Liver (tissue), 8 donors: ENCODE measurements at regions not wholly inside any gene's neighbourhood (a gene's known extent, or its start where the extent isn't known, plus 50 kb on each side); places are given as distances from the start of the nearest gene placed in this dataset.

Source experiments
- DNase-seq: peaks from one replicate; pipeline ENCODE4 v3.0.0-alpha.2; 2017; ENCODE audit warnings: low spot score
- H3K27ac ChIP-seq, 2 donors: one replicate each; pipeline ENCODE4 v1.7.0; 2013; ENCODE audit warnings: inconsistent platforms in 2 of 2, low read length in 2 of 2, control low read depth in 1 of 2, low read depth in 1 of 2, mild to moderate bottlenecking in 1 of 2
- H3K27me3 ChIP-seq, 4 donors: one replicate each; pipeline versions ENCODE4 v1.6.1 to v1.7.0; 2013; ENCODE audit warnings: low read length in 3 of 4, inconsistent platforms in 1 of 4, mild to moderate bottlenecking in 1 of 4, moderate library complexity in 1 of 4; ENCODE audit not compliant: control insufficient read depth in 4 of 4, insufficient read depth in 4 of 4
- H3K36me3 ChIP-seq, 4 donors: one replicate each; pipeline versions ENCODE4 v1.6.1 to v1.7.0; 2013; ENCODE audit warnings: low read length in 3 of 4, mild to moderate bottlenecking in 3 of 4, low read depth in 1 of 4, moderate library complexity in 1 of 4; ENCODE audit not compliant: control insufficient read depth in 4 of 4, insufficient read depth in 3 of 4
- H3K4me1 ChIP-seq, 4 donors: one replicate each; pipeline versions ENCODE4 v1.6.1 to v1.7.0; 2013; ENCODE audit warnings: low read length in 3 of 4, mild to moderate bottlenecking in 3 of 4, moderate library complexity in 1 of 4; ENCODE audit not compliant: control insufficient read depth in 4 of 4, insufficient read depth in 4 of 4
- H3K4me3 ChIP-seq, 3 donors: one replicate each; pipeline versions ENCODE4 v1.6.1 to v1.7.0; 2013; ENCODE audit warnings: low read length in 3 of 3, control low read depth in 1 of 3, low read depth in 1 of 3, mild to moderate bottlenecking in 1 of 3
- H3K9ac ChIP-seq, 2 donors: one replicate each; pipeline ENCODE4 v1.7.0; 2013; ENCODE audit warnings: low read length in 2 of 2, mild to moderate bottlenecking in 2 of 2, moderate library complexity in 2 of 2, control low read depth in 1 of 2, low read depth in 1 of 2
- H3K9me3 ChIP-seq, 4 donors: one replicate each; pipeline versions ENCODE4 v1.6.1 to v1.7.0; 2013; ENCODE audit warnings: low read length in 3 of 4; ENCODE audit not compliant: control insufficient read depth in 4 of 4
- EGR1 ChIP-seq, 2 donors: IDR thresholded peaks; 2 replicates each; pipeline ENCODE4 v1.6.1; 2016 to 2018; ENCODE audit warnings: antibody characterized with exemption in 2 of 2, low read depth in 2 of 2
- FOXA1 ChIP-seq: IDR thresholded peaks from 2 replicates; pipeline ENCODE4 v1.6.1; 2016; ENCODE audit warnings: antibody characterized with exemption
- FOXA2 ChIP-seq: IDR thresholded peaks from 2 replicates; pipeline ENCODE4 v1.6.1; 2016; ENCODE audit warnings: antibody characterized with exemption
- HNF4A ChIP-seq, 2 donors: conservative IDR thresholded peaks; 2 replicates each; pipeline ENCODE4 v1.6.1; 2016; ENCODE audit warnings: antibody characterized with exemption in 2 of 2, mild to moderate bottlenecking in 2 of 2
- HNF4G ChIP-seq: IDR thresholded peaks from 2 replicates; pipeline ENCODE4 v1.6.1; 2016; ENCODE audit warnings: antibody characterized with exemption
- JUND ChIP-seq, 2 donors: IDR thresholded peaks; 2 replicates each; pipeline ENCODE4 v1.6.1; 2016; ENCODE audit warnings: antibody characterized with exemption in 2 of 2
- NR2F2 ChIP-seq: IDR thresholded peaks from 2 replicates; pipeline ENCODE4 v1.6.1; 2016; ENCODE audit warnings: antibody characterized with exemption
- RAD21 ChIP-seq, 2 donors: IDR thresholded peaks; 2 replicates each; pipeline ENCODE4 v1.6.1; 2016; ENCODE audit warnings: antibody characterized with exemption in 2 of 2, mild to moderate bottlenecking in 2 of 2
- RXRA ChIP-seq, 2 donors: IDR thresholded peaks; 2 replicates each; pipeline ENCODE4 v1.6.1; 2017 to 2018; ENCODE audit warnings: antibody characterized with exemption in 2 of 2, mild to moderate bottlenecking in 1 of 2
- SP1 ChIP-seq: IDR thresholded peaks from 2 replicates; pipeline ENCODE4 v1.6.1; 2018; ENCODE audit warnings: antibody characterized with exemption, mild to moderate bottlenecking
- YY1 ChIP-seq: IDR thresholded peaks from 2 replicates; pipeline ENCODE4 v1.6.1; 2016; ENCODE audit warnings: antibody characterized with exemption, mild to moderate bottlenecking
- ZBTB33 ChIP-seq: IDR thresholded peaks from 2 replicates; pipeline ENCODE4 v1.6.1; 2016; ENCODE audit warnings: antibody characterized with exemption
- WGBS: extraction: QIAGEN DNeasy Blood & Tissue Kit; methylation state at CpG from one replicate; pipeline ENCODE4 v1.1.7; 2013; 5-methylcytosine and 5-hydroxymethylcytosine counted together
- TF ChIP-seq, protein P1 (sequence below): fragments of 150-350 bp; IDR thresholded peaks from 2 replicates; pipeline ENCODE4 v1.5.1; 2017; ENCODE audit warnings: improper control_type of control experiment, low read depth, low read length; ENCODE audit not compliant: missing input control
- TF ChIP-seq, protein P2 (sequence below): IDR thresholded peaks from 2 replicates; pipeline ENCODE4 v1.6.1; 2016; ENCODE audit warnings: antibody characterized with exemption
- TF ChIP-seq, protein P3 (sequence below): IDR thresholded peaks from 2 replicates; pipeline ENCODE4 v1.6.1; 2016; ENCODE audit warnings: antibody characterized with exemption, mild to moderate bottlenecking
- donor health status: healthy.
- donor health status: healthy.
- donor health status: healthy.
- donor health status: healthy.
- donor health status: healthy.

DNA sequence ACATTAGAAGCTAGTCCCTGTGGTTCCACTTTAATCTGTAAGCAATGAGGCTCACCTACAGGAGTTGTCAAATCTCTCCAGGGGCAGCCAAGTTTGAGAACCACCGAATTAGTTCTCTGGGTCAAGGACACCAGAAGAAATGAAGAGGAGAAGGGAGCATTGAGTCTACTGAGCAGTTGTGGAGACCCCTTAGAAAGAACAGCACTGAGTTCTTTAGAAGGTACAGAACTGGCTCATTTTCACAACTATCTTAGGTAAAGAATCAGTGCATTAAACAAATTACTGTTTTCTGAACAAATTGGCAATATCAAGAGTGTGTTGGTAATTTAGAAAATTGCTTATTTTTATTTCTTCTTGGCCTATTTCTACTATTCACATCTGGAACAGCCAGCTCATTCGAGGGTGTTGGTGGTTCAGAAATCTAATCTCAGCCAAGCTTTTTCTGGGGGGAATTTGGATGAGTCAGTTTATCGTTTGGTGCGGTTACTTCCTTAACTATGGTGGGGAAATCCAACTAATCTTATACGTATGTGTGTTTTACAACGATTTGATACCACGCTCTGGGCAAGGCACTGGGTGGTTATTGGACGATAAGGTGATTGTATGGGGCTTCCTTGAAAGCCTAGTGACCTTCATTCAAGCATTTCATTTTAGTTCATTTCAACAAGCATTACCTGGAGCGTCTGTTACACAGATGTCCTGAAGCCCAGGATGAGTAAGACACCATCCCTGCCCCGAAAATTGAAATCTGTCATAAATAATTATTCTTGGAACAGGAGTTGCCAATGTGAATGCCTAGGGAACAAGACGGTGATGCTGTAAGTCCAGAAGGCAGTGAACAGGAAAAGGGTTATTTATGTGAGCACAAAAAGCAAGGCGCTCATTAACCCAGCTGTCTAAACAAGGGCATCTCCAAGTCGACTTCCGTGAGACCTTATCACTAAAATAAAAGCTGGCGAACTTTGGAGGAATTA, 52.0 kb upstream of the TMPRSS2 start:
- WGBS: 63% methylated on average over 15 of the region's 15 CpGs
- H3K9me3 ChIP-seq: no peaks in the 10 kb centered on the region
- H3K36me3 ChIP-seq: no peaks in the 10 kb centered on the region
- H3K9ac ChIP-seq: no peak overlapping the region
- no peak overlapping the region for H3K4me3 ChIP-seq
- no peak for DNase-seq
- no peak for TF ChIP-seq RXRA (IDR thresholded peaks at IDR 0.05)
- TF ChIP-seq FOXA1: no peak
- TF ChIP-seq ZBTB33: no peak
- no peak for TF ChIP-seq SP1
- TF ChIP-seq HNF4G: no peak
- no peak for TF ChIP-seq FOXA2
- no peak for TF ChIP-seq JUND (IDR thresholded peaks at IDR 0.05)
- peaks cover 2 to 10% (median 4%) of the 10 kb centered on the region in 4 donors for H3K4me1 ChIP-seq
- no peak overlapping the region for H3K27ac ChIP-seq
- no peaks in the 10 kb centered on the region for H3K27me3 ChIP-seq

- Histone ChIP-seq H3K27me3 (no peaks in the 10 kb centered on the region), H3K36me3 (no peaks in the 10 kb centered on the region), H3K9ac (no peak overlapping the region), H3K27ac (no peak overlapping the region), H3K4me1 (peaks cover 0 to 10% (median 4%) of the 10 kb centered on the region in 4 donors), H3K9me3 (no peaks in the 10 kb centered on the region), H3K4me3 (no peak overlapping the region)
- no peak for DNase-seq
- TF ChIP-seq, protein P1, sequence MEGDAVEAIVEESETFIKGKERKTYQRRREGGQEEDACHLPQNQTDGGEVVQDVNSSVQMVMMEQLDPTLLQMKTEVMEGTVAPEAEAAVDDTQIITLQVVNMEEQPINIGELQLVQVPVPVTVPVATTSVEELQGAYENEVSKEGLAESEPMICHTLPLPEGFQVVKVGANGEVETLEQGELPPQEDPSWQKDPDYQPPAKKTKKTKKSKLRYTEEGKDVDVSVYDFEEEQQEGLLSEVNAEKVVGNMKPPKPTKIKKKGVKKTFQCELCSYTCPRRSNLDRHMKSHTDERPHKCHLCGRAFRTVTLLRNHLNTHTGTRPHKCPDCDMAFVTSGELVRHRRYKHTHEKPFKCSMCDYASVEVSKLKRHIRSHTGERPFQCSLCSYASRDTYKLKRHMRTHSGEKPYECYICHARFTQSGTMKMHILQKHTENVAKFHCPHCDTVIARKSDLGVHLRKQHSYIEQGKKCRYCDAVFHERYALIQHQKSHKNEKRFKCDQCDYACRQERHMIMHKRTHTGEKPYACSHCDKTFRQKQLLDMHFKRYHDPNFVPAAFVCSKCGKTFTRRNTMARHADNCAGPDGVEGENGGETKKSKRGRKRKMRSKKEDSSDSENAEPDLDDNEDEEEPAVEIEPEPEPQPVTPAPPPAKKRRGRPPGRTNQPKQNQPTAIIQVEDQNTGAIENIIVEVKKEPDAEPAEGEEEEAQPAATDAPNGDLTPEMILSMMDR: no peak
- TF ChIP-seq RAD21 (IDR thresholded peaks at IDR 0.05) (no peak), EGR1 (IDR thresholded peaks at IDR 0.05; ENCODE audit: low read depth in 2 of 2) (no peak), ZBTB33 (no peak), HNF4A (conservative IDR thresholded peaks at IDR 0.05) (no peak), YY1 (no peak), NR2F2 (no peak), RXRA (IDR thresholded peaks at IDR 0.05) (no peak), HNF4G (no peak)
- TF ChIP-seq, protein P2, sequence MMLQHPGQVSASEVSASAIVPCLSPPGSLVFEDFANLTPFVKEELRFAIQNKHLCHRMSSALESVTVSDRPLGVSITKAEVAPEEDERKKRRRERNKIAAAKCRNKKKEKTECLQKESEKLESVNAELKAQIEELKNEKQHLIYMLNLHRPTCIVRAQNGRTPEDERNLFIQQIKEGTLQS: no peak
- TF ChIP-seq, protein P3, sequence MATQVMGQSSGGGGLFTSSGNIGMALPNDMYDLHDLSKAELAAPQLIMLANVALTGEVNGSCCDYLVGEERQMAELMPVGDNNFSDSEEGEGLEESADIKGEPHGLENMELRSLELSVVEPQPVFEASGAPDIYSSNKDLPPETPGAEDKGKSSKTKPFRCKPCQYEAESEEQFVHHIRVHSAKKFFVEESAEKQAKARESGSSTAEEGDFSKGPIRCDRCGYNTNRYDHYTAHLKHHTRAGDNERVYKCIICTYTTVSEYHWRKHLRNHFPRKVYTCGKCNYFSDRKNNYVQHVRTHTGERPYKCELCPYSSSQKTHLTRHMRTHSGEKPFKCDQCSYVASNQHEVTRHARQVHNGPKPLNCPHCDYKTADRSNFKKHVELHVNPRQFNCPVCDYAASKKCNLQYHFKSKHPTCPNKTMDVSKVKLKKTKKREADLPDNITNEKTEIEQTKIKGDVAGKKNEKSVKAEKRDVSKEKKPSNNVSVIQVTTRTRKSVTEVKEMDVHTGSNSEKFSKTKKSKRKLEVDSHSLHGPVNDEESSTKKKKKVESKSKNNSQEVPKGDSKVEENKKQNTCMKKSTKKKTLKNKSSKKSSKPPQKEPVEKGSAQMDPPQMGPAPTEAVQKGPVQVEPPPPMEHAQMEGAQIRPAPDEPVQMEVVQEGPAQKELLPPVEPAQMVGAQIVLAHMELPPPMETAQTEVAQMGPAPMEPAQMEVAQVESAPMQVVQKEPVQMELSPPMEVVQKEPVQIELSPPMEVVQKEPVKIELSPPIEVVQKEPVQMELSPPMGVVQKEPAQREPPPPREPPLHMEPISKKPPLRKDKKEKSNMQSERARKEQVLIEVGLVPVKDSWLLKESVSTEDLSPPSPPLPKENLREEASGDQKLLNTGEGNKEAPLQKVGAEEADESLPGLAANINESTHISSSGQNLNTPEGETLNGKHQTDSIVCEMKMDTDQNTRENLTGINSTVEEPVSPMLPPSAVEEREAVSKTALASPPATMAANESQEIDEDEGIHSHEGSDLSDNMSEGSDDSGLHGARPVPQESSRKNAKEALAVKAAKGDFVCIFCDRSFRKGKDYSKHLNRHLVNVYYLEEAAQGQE: no peak
These were observed 50.9 kb upstream of the TMPRSS2 start for GRCh38 chr21:41558842-41559241.
